Osteocyte (in vitro differentiated cells): ENCODE measurements at regions not wholly inside any gene's neighbourhood (a gene's known extent, or its start where the extent isn't known, plus 50 kb on each side); places are given as distances from the start of the nearest gene placed in this dataset.

Experiments
- DNase-seq: peaks from one replicate; pipeline ENCODE4 v3.0.0; 2021; ENCODE audit warnings: mixed read lengths; ENCODE audit not compliant: unreplicated experiment; ENCODE audit errors: extremely low spot score
- H3K27ac Mint-ChIP-seq: one replicate; pipeline ENCODE4 v1.8.0; 2021; ENCODE audit warnings: mild to moderate bottlenecking, mixed read lengths; ENCODE audit not compliant: unreplicated experiment
- H3K27me3 Mint-ChIP-seq: one replicate; pipeline ENCODE4 v1.8.0; 2021; ENCODE audit warnings: mixed read lengths; ENCODE audit not compliant: unreplicated experiment
- H3K36me3 Mint-ChIP-seq: one replicate; pipeline ENCODE4 v1.8.0; 2021; ENCODE audit warnings: mixed read lengths; ENCODE audit not compliant: unreplicated experiment
- H3K4me1 Mint-ChIP-seq: one replicate; pipeline ENCODE4 v1.8.0; 2021; ENCODE audit warnings: mixed read lengths; ENCODE audit not compliant: unreplicated experiment
- H3K4me3 Mint-ChIP-seq: one replicate; pipeline ENCODE4 v1.8.0; 2021; ENCODE audit warnings: mild to moderate bottlenecking, moderate library complexity, mixed read lengths; ENCODE audit not compliant: unreplicated experiment
- H3K9me3 Mint-ChIP-seq: one replicate; pipeline ENCODE4 v1.8.0; 2021; ENCODE audit warnings: mixed read lengths; ENCODE audit not compliant: unreplicated experiment
- TF ChIP-seq, protein P1 (sequence below): fragments of 200-600 bp; sonication (generic); IDR thresholded peaks from 2 replicates; pipeline ENCODE4 v1.5.0; 2021; ENCODE audit warnings: antibody characterized with exemption, mild to moderate bottlenecking, moderate library complexity

DNA sequence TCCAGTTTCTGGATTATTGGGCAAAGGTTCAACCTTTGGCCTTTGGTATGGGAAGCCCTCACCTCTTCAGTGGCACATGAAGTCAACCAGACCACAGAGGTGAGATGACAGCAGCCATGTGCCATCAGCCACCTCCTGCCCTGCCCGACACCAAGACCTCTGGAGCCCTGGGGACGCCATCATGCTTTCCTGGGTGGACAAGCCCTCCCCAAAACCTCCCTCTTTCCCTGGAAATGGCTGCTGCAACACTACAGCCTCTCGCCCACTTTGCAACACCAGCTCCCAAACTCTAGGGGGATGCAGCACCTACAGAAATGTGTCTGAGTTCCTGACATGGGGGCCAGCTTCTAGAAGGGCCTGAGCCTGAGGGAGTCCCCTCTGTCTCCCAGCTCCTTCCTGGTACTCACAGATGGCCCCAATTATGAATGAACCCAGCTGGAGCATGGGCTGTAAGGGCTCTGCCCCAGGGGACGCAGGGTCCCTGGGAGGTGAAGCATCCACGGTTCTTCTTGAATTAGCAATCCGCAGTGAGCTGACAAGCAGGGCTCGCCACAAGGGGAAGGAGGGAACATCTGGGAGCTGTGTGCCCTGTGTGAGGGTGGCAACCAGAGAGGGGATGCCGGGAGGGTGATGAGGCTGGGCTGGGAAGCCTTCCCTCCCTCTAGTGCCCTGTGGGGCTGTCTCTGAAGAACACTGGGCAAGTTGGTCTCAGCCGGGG is 268.5 kb upstream of the HDAC4 start:
- Mint-ChIP-seq H3K4me1 (no peaks in the 10 kb centered on the region), H3K36me3 (no peaks in the 10 kb centered on the region), H3K27me3 (no peaks in the 10 kb centered on the region), H3K9me3 (peaks cover 5% of the 10 kb centered on the region), H3K4me3 (no peak overlapping the region), H3K27ac (no peak overlapping the region)
- DNase-seq = no peak
- TF ChIP-seq, protein P1, sequence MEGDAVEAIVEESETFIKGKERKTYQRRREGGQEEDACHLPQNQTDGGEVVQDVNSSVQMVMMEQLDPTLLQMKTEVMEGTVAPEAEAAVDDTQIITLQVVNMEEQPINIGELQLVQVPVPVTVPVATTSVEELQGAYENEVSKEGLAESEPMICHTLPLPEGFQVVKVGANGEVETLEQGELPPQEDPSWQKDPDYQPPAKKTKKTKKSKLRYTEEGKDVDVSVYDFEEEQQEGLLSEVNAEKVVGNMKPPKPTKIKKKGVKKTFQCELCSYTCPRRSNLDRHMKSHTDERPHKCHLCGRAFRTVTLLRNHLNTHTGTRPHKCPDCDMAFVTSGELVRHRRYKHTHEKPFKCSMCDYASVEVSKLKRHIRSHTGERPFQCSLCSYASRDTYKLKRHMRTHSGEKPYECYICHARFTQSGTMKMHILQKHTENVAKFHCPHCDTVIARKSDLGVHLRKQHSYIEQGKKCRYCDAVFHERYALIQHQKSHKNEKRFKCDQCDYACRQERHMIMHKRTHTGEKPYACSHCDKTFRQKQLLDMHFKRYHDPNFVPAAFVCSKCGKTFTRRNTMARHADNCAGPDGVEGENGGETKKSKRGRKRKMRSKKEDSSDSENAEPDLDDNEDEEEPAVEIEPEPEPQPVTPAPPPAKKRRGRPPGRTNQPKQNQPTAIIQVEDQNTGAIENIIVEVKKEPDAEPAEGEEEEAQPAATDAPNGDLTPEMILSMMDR = no peak

DNA sequence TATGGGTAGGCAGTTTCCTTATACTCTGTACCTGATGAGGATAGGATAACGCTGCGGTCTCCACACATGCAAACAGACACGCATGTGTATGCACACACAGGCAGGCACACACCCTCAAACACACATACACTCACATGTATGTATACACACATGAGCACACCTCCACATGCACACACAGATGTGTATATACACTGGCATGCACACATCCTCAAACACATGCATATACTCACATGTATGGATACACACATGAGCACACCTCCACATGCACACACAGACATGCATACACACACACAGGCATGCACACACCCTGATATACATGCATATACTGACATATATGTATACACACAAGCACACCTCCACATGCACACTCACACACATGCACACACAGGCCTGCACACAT is 267.8 kb upstream of the HDAC4 start:
- DNase-seq = no peak
- Mint-ChIP-seq H3K27ac (no peak overlapping the region), H3K27me3 (no peaks in the 10 kb centered on the region), H3K4me3 (no peak overlapping the region), H3K9me3 (peaks cover 5% of the 10 kb centered on the region), H3K36me3 (no peaks in the 10 kb centered on the region), H3K4me1 (no peaks in the 10 kb centered on the region)
- TF ChIP-seq, protein P1 = no peak

DNA sequence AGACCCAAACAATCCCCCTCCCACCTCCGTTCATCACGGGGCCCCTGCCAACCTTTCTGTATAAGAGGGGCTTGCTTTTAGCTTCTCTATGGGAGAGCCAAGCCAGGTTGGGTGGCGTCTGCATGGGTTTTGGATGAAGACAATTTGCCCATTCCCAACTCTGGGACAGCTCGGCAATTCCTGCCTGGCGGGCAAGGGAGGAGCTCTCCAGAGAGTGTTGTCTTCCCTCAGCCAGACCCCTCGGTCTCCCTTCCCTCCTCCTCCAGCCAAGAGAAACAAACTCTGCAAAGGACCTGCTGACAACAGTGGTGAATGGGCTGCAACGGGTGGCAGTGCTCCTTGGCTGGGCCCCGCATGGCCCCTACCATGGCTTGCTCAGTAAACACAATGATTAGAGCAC is 267.2 kb upstream of the HDAC4 start:
- no peak overlapping the region for H3K4me3 Mint-ChIP-seq
- peaks cover 7% of the 10 kb centered on the region for H3K9me3 Mint-ChIP-seq
- H3K4me1 Mint-ChIP-seq = no peaks in the 10 kb centered on the region
- TF ChIP-seq, protein P1 = no peak
- H3K27ac Mint-ChIP-seq = no peak overlapping the region
- H3K36me3 Mint-ChIP-seq = no peaks in the 10 kb centered on the region
- no peaks in the 10 kb centered on the region for H3K27me3 Mint-ChIP-seq
- no peak for DNase-seq

DNA sequence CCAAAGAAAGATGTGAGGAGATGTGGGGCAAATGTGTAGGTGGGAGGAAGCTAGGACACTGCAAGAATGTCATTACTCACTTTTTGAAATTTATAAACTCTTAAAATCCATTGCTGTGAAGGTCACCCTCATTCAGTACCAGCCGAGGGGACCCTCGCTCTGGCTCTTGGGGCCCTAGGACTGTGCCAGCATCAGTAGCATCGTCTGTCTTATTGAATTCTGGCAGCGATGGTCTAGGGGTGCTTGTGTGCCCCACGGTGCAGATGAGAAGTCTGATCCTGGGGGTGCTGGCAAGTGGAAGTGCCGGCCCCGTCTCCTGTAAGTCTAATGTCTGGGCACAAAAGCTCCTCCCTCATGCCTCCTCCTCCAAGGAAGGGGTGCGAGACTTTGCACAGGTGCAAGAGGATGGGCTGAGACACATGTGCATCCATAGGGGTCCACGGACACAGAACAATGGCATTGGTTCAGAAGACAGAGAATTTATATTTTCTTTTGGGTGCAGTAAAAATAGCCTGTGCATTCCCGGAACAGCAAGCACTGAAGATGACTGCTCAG is 266.7 kb upstream of the HDAC4 start:
- H3K4me1 Mint-ChIP-seq = no peaks in the 10 kb centered on the region
- peaks cover 12% of the 10 kb centered on the region for H3K9me3 Mint-ChIP-seq
- TF ChIP-seq, protein P1 = no peak
- no peaks in the 10 kb centered on the region for H3K36me3 Mint-ChIP-seq
- H3K27ac Mint-ChIP-seq = no peak overlapping the region
- H3K4me3 Mint-ChIP-seq = no peak overlapping the region
- H3K27me3 Mint-ChIP-seq = no peaks in the 10 kb centered on the region
- DNase-seq = no peak

DNA sequence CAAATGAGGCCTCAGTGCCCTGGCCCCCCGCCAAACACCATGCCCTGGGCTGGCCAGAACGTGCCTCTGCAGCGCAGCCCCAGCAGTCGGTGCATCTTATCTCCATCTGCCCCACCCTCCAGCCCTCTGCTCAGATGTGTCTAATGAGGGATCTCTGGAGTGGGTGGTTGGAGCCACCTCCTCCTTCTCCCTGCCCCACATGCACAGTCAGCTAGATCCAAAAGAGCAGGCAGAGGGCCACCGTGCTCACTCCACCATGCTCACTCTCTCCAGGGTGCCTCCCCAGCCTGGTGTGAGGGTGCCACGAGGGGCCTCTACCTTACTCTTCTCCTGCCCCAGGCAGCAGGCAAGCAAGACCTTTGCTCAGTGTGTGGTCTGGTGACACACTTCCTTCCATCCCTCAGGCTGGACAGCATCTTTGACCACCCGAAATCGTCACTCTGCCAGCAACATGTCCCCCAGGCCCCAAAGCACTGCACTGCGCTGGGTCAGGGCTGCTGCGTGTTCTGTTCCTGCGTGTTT is 266.1 kb upstream of the HDAC4 start:
- H3K36me3 Mint-ChIP-seq = no peaks in the 10 kb centered on the region
- no peak overlapping the region for H3K27ac Mint-ChIP-seq
- peaks cover 15% of the 10 kb centered on the region for H3K9me3 Mint-ChIP-seq
- no peaks in the 10 kb centered on the region for H3K4me1 Mint-ChIP-seq
- H3K27me3 Mint-ChIP-seq = no peaks in the 10 kb centered on the region
- TF ChIP-seq, protein P1 = no peak
- no peak for DNase-seq
- no peak overlapping the region for H3K4me3 Mint-ChIP-seq
